ENCODE measurements at regions not wholly inside any gene's neighbourhood (a gene's known extent, or its start where the extent isn't known, plus 50 kb on each side); places are given as distances from the start of the nearest gene placed in this dataset.

DNA sequence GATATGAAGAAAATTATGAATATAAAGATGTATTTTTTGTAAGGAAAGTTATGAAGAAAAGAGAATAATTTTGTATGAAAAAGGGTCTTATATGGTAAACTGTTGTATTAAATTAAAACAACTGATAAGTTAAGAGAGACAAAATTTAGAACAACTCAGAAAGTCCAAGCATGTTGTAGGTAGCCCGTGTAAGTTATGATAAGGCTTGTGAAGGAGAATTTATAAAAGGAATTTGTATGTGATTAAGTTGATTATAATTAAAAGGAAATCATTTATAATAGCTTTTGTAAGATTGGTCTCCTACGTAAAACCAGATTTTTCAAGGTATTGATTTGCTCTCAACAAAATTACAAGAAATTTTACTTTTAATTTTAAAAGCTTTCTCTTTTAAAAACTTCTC, 1579.3 kb downstream of the HACE1 start:
- TF ChIP-seq FOXM1 (IDR thresholded peaks at IDR 0.05; ENCODE audit: borderline replicate concordance, low read depth) (no peak), TEAD4 (IDR thresholded peaks at IDR 0.05) (no peak), YY1 (IDR thresholded peaks at IDR 0.05; ENCODE audit: low read depth) (no peak), CREB1 (IDR thresholded peaks at IDR 0.05; ENCODE audit: low read depth) (no peak), TCF12 (IDR thresholded peaks at IDR 0.05; ENCODE audit: low read depth) (no peak), TAF1 (IDR thresholded peaks at IDR 0.05; ENCODE audit: low read depth) (no peak), CEBPB (IDR thresholded peaks at IDR 0.05) (no peak), EGR1 (IDR thresholded peaks at IDR 0.05) (no peak), ZBTB7A (IDR thresholded peaks at IDR 0.05; ENCODE audit: low read depth) (no peak), EP300 (IDR thresholded peaks at IDR 0.05; ENCODE audit: borderline replicate concordance) (no peak), NFIC (IDR thresholded peaks at IDR 0.05) (no peak), RAD21 (IDR thresholded peaks at IDR 0.05; ENCODE audit: low read depth) (no peak)
- TF ChIP-seq, protein P1, sequence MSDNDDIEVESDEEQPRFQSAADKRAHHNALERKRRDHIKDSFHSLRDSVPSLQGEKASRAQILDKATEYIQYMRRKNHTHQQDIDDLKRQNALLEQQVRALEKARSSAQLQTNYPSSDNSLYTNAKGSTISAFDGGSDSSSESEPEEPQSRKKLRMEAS (IDR thresholded peaks at IDR 0.05): no peak
- TF ChIP-seq, protein P2, sequence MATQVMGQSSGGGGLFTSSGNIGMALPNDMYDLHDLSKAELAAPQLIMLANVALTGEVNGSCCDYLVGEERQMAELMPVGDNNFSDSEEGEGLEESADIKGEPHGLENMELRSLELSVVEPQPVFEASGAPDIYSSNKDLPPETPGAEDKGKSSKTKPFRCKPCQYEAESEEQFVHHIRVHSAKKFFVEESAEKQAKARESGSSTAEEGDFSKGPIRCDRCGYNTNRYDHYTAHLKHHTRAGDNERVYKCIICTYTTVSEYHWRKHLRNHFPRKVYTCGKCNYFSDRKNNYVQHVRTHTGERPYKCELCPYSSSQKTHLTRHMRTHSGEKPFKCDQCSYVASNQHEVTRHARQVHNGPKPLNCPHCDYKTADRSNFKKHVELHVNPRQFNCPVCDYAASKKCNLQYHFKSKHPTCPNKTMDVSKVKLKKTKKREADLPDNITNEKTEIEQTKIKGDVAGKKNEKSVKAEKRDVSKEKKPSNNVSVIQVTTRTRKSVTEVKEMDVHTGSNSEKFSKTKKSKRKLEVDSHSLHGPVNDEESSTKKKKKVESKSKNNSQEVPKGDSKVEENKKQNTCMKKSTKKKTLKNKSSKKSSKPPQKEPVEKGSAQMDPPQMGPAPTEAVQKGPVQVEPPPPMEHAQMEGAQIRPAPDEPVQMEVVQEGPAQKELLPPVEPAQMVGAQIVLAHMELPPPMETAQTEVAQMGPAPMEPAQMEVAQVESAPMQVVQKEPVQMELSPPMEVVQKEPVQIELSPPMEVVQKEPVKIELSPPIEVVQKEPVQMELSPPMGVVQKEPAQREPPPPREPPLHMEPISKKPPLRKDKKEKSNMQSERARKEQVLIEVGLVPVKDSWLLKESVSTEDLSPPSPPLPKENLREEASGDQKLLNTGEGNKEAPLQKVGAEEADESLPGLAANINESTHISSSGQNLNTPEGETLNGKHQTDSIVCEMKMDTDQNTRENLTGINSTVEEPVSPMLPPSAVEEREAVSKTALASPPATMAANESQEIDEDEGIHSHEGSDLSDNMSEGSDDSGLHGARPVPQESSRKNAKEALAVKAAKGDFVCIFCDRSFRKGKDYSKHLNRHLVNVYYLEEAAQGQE (IDR thresholded peaks at IDR 0.05; ENCODE audit: low read depth): no peak
- TF ChIP-seq, protein P3, sequence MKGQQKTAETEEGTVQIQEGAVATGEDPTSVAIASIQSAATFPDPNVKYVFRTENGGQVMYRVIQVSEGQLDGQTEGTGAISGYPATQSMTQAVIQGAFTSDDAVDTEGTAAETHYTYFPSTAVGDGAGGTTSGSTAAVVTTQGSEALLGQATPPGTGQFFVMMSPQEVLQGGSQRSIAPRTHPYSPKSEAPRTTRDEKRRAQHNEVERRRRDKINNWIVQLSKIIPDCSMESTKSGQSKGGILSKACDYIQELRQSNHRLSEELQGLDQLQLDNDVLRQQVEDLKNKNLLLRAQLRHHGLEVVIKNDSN (IDR thresholded peaks at IDR 0.05): no peak

DNA sequence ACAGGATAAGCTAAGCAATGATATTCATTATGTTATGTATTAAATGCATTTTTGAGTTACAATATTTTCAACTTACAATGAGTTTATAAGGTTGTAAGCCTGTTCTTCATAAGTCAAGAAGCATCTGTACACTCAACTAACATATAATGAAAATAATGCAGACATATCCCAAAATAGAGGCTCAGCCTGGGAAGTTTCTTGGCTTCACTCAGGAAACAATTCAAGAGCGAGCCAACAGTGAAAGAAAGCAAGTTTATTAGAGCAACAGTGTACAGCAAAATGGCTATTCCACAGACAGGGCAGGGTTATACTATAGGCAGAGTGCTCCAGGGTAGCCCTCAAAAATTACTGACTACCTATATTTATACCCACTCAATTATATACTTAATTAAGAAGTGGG, 1581.8 kb downstream of the HACE1 start:
- TF ChIP-seq CEBPB (IDR thresholded peaks at IDR 0.05): no peak
- TF ChIP-seq EGR1 (IDR thresholded peaks at IDR 0.05): no peak
- no peak for TF ChIP-seq ZBTB7A (IDR thresholded peaks at IDR 0.05; ENCODE audit: low read depth)
- TF ChIP-seq, protein P3 (IDR thresholded peaks at IDR 0.05): no peak
- TF ChIP-seq TCF12 (IDR thresholded peaks at IDR 0.05; ENCODE audit: low read depth): no peak
- no peak for TF ChIP-seq NFIC (IDR thresholded peaks at IDR 0.05)
- TF ChIP-seq, protein P2 (IDR thresholded peaks at IDR 0.05; ENCODE audit: low read depth): no peak
- no peak for TF ChIP-seq TEAD4 (IDR thresholded peaks at IDR 0.05)
- no peak for TF ChIP-seq RAD21 (IDR thresholded peaks at IDR 0.05; ENCODE audit: low read depth)

DNA sequence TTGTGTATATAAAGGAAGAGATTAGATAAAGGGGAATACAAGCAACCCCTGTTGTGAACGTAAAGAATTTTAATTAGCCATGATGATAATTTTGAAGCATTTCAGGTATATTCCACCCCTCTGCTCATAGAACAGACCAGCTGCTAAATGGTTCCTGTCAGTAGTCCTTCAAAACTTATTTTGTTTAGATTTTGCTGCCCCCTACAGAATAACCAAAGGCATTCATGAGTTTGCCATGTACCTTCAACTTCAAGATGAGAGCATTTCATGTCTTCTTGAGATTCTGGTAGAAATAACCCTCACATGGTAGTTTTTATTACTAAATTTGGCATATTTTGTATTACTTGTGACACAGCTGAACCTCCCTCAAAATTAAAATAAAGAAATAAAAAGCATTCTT, 1586.7 kb downstream of the HACE1 start:
- peak; percentile 53 for TF ChIP-seq RAD21 (IDR thresholded peaks at IDR 0.05; ENCODE audit: low read depth)
- TF ChIP-seq TEAD4 (IDR thresholded peaks at IDR 0.05): no peak

DNA sequence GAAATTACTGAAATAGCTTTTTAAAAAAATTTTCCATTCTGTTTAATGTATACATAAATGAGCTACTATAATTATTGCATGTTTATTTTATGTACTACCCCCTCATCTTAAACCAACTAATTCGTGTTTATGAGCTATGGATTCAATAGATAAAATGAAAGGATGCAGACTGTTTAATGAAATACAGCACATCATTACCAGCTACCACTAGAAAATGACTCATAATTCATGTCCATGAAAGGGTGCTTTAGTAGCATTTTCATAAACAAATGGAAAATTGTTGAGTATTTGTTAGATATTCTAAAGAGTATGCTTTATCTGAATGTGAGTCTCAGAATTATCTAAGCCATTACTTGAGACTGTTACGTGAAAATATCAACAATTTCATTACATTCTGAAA, 1590.1 kb downstream of the HACE1 start:
- TF ChIP-seq, protein P2 (IDR thresholded peaks at IDR 0.05; ENCODE audit: low read depth): no peak
- TF ChIP-seq, protein P3 (IDR thresholded peaks at IDR 0.05): no peak
- TF ChIP-seq TAF1 (IDR thresholded peaks at IDR 0.05; ENCODE audit: low read depth): no peak
- no peak for TF ChIP-seq YY1 (IDR thresholded peaks at IDR 0.05; ENCODE audit: low read depth)
- TF ChIP-seq TEAD4 (IDR thresholded peaks at IDR 0.05): no peak
- TF ChIP-seq TCF12 (IDR thresholded peaks at IDR 0.05; ENCODE audit: low read depth): no peak
- TF ChIP-seq, protein P1 (IDR thresholded peaks at IDR 0.05): no peak
- no peak for TF ChIP-seq EP300 (IDR thresholded peaks at IDR 0.05; ENCODE audit: borderline replicate concordance)
- no peak for TF ChIP-seq RAD21 (IDR thresholded peaks at IDR 0.05; ENCODE audit: low read depth)
- TF ChIP-seq CREB1 (IDR thresholded peaks at IDR 0.05; ENCODE audit: low read depth): no peak
- TF ChIP-seq CEBPB (IDR thresholded peaks at IDR 0.05): no peak

DNA sequence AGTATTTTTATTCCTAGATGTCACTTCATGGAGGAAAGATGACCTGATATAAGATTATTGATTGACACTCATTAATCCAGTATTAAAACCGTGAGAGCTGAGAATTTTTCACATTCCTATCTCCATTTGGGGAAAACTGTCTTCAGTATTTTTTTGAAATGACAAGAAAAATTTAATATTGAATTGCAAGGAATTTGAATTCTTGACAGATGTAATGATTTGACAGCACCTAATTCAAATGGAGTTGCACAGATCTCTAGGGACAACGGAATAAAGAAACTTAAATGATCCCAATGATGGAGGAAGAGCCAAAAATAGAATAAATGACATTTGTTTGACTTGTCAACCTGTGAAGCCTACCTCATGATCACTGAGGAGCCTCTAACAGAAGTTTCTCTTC, 1591.4 kb downstream of the HACE1 start:
- no peak for TF ChIP-seq EGR1 (IDR thresholded peaks at IDR 0.05)

All from Ishikawa (cell line).